Kidney (tissue), 13 donors: ENCODE measurements at regions not wholly inside any gene's neighbourhood (a gene's known extent, or its start where the extent isn't known, plus 50 kb on each side); places are given as distances from the start of the nearest gene placed in this dataset.

Experiments
- DNase-seq, 5 donors: peaks; one replicate each; pipeline ENCODE4 v3.0.0-alpha.2; 2013 to 2020
- FAIRE-seq: peaks from 2 replicates; lab custom pipeline; 2012; peaks lifted over from hg19 to GRCh38; lab: Jason Lieb, UNC
- H3K27ac ChIP-seq, 2 donors: one replicate each; pipeline ENCODE4 v1.7.0; 2013; ENCODE audit warnings: low read depth in 2 of 2, low read length in 2 of 2, inconsistent platforms in 1 of 2
- H3K27me3 ChIP-seq: one replicate; pipeline ENCODE4 v1.7.1; 2013; ENCODE audit warnings: low read length, inconsistent platforms; ENCODE audit not compliant: control insufficient read depth, insufficient read depth
- H3K36me3 ChIP-seq, 3 donors: one replicate each; pipeline versions ENCODE4 v1.7.0 to v1.7.1; 2013; ENCODE audit warnings: low read length in 3 of 3, control low read depth in 1 of 3, inconsistent platforms in 1 of 3; ENCODE audit not compliant: insufficient read depth in 3 of 3, control insufficient read depth in 2 of 3
- H3K4me1 ChIP-seq, 3 donors: one replicate each; pipeline versions ENCODE4 v1.7.0 to v1.7.1; 2013; ENCODE audit warnings: low read length in 3 of 3, inconsistent platforms in 1 of 3, low read depth in 1 of 3; ENCODE audit not compliant: control insufficient read depth in 2 of 3, insufficient read depth in 2 of 3
- H3K4me3 ChIP-seq, 3 donors: one replicate each; pipeline versions ENCODE4 v1.7.0 to v1.8.1; 2013; ENCODE audit warnings: low read length in 3 of 3, control low read depth in 1 of 3, inconsistent platforms in 1 of 3
- H3K9ac ChIP-seq, 3 donors: one replicate each; pipeline versions ENCODE4 v1.7.0 to v1.7.1; 2013; ENCODE audit warnings: low read length in 3 of 3, control low read depth in 1 of 3, inconsistent platforms in 1 of 3
- H3K9me3 ChIP-seq, 3 donors: one replicate each; pipeline versions ENCODE4 v1.7.0 to v1.7.1; 2013; ENCODE audit warnings: low read length in 3 of 3, control low read depth in 1 of 3, inconsistent platforms in 1 of 3; ENCODE audit not compliant: control insufficient read depth in 2 of 3, insufficient read depth in 1 of 3
- CTCF ChIP-seq: IDR thresholded peaks from 3 replicates; pipeline ENCODE4 v1.5.1; 2012; ENCODE audit warnings: mild to moderate bottlenecking, moderate library complexity, borderline replicate concordance; ENCODE audit not compliant: insufficient read depth; ENCODE audit errors: extremely low read depth
- intact Hi-C: fragments of 100-400 bp; cut with DNase I; formaldehyde crosslinking; loops from one replicate; pipeline ENCODE4 v1.11.1; 2022
- donor health status: control.
- donor health status: control.
- donor health status: control.
- donor health status: control.
- donor health status: control.
- donor health status: DM: yes; HTN: yes; CAD: no.
- donor health status: Normal renal cell carcinoma (clear cell type).

GRCh38 chr21:23009360-23009759 is 2011.2 kb downstream of the NCAM2 start:
- no peak for TF ChIP-seq CTCF
- Histone ChIP-seq H3K4me1 (no peaks in the 10 kb centered on the region), H3K27ac (no peak overlapping the region), H3K4me3 (no peak overlapping the region), H3K36me3 (no peaks in the 10 kb centered on the region), H3K9me3 (no peaks in the 10 kb centered on the region), H3K9ac (no peak overlapping the region), H3K27me3 (no peaks in the 10 kb centered on the region)
- DNase-seq (no peak), FAIRE-seq (no peak)
- intact Hi-C loops, result no loop called here

GRCh38 chr21:23014021-23014420 is 2015.8 kb downstream of the NCAM2 start:
- Histone ChIP-seq H3K9ac (no peak overlapping the region), H3K4me1 (no peaks in the 10 kb centered on the region), H3K4me3 (no peak overlapping the region), H3K36me3 (no peaks in the 10 kb centered on the region), H3K27me3 (no peaks in the 10 kb centered on the region), H3K9me3 (no peaks in the 10 kb centered on the region), H3K27ac (no peak overlapping the region)
- no peak for TF ChIP-seq CTCF
- FAIRE-seq, result no peak
- DNase-seq, result peak in 2 of 5 donors; percentile 10 to 19
- intact Hi-C loops, result no loop called here

GRCh38 chr21:23016617-23017016 is 2018.4 kb downstream of the NCAM2 start:
- Histone ChIP-seq H3K9me3 (no peaks in the 10 kb centered on the region), H3K4me3 (no peak overlapping the region), H3K27me3 (no peaks in the 10 kb centered on the region), H3K27ac (no peak overlapping the region), H3K9ac (no peak overlapping the region), H3K36me3 (no peaks in the 10 kb centered on the region), H3K4me1 (no peaks in the 10 kb centered on the region)
- FAIRE-seq (no peak), DNase-seq (peak in 1 of 5 donors; percentile 15)
- no peak for TF ChIP-seq CTCF
- intact Hi-C loops, result no loop called here

- no peaks in the 10 kb centered on the region for H3K4me1 ChIP-seq
- no peak overlapping the region for H3K4me3 ChIP-seq
- H3K27me3 ChIP-seq, result no peaks in the 10 kb centered on the region
- DNase-seq (no peak), FAIRE-seq (no peak)
- H3K27ac ChIP-seq, result no peak overlapping the region
- TF ChIP-seq CTCF, result no peak
- no peaks in the 10 kb centered on the region for H3K9me3 ChIP-seq
- intact Hi-C loops, result no loop called here
- no peak overlapping the region for H3K9ac ChIP-seq
- no peaks in the 10 kb centered on the region for H3K36me3 ChIP-seq
Observed at GRCh38 chr21:23017989-23018388, 2019.8 kb downstream of the NCAM2 start.
